GM23338 (cell line): ENCODE measurements at regions not wholly inside any gene's neighbourhood (a gene's known extent, or its start where the extent isn't known, plus 50 kb on each side); places are given as distances from the start of the nearest gene placed in this dataset.

Experiments
- EZH2 ChIP-seq: fragments of 200-600 bp; sonication (generic); IDR thresholded peaks from one replicate; pipeline ENCODE4 v1.8.0; 2017; ENCODE audit warnings: antibody characterized with exemption, mild to moderate bottlenecking, low read depth; ENCODE audit not compliant: unreplicated experiment
- EZH2phosphoT487 ChIP-seq: fragments of 200-600 bp; sonication (generic); IDR thresholded peaks from one replicate; pipeline ENCODE4 v1.8.1; 2018; ENCODE audit warnings: antibody characterized with exemption; ENCODE audit not compliant: unreplicated experiment
- JUNB ChIP-seq: IDR thresholded peaks from one replicate; pipeline ENCODE4 v1.6.1; 2016; ENCODE audit warnings: antibody characterized with exemption; ENCODE audit not compliant: unreplicated experiment
- STAT1 ChIP-seq: IDR thresholded peaks from one replicate; pipeline ENCODE4 v1.6.1; 2016; ENCODE audit warnings: antibody characterized with exemption; ENCODE audit not compliant: unreplicated experiment
- ZNF114 ChIP-seq: fragments of 250-450 bp; sonication (Bioruptor Pico); IDR thresholded peaks from 2 replicates; pipeline ENCODE4 v1.5.0; 2020; ENCODE audit warnings: mild to moderate bottlenecking, moderate library complexity
- TF ChIP-seq, protein P1 (sequence below): IDR thresholded peaks from one replicate; pipeline ENCODE4 v1.6.1; 2018; ENCODE audit warnings: antibody characterized with exemption; ENCODE audit not compliant: unreplicated experiment
- TF ChIP-seq, protein P2 (sequence below): IDR thresholded peaks from 2 replicates; pipeline ENCODE4 v1.6.1; 2016; ENCODE audit warnings: antibody characterized with exemption
- TF ChIP-seq, protein P3 (sequence below), 2 experiments: fragments of 200-600 bp in 1 of 2; sonication (generic) in 1 of 2; conservative IDR thresholded peaks; 2 replicates each; pipeline versions ENCODE4 v1.5.1 to v1.6.1; 2016 to 2017; ENCODE audit warnings: antibody characterized with exemption in 2 of 2, low read depth in 2 of 2, mild to moderate bottlenecking in 2 of 2, moderate library complexity in 1 of 2

DNA sequence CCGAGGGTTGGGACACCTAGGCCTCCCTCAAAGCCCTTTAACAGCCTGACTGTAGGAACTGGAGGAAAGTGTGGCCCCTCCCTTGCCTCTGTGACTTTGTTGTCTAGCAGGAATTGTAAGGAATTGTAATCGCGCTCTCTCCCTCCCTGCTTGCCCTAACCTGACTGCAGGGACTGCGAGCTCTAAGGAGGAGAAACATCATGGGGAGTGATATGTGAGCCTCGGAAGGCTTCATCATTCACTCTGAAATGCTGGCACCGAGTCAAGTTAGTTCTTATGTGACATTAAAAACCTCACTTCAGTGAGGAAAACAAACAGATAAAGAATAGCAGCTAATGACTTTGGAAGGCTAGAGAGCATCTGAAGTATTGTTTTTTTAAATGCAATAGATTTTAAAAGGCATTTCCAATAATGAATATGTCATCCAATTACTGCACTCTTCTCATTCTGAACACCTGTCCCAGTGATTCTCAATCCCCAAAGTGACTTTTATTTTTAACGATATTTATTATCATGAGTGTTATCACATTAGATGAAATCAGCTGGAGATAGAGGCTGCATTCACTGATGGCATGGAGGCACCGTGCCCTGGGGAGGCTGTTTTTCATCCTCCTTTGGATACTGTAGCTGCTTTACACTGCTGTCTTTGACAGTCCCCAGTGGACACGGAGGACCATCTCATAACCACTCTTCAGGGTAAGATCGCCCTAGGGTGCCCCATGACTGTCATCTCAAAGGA is 58.5 kb upstream of the NTM start (continued):
- TF ChIP-seq, protein P1, sequence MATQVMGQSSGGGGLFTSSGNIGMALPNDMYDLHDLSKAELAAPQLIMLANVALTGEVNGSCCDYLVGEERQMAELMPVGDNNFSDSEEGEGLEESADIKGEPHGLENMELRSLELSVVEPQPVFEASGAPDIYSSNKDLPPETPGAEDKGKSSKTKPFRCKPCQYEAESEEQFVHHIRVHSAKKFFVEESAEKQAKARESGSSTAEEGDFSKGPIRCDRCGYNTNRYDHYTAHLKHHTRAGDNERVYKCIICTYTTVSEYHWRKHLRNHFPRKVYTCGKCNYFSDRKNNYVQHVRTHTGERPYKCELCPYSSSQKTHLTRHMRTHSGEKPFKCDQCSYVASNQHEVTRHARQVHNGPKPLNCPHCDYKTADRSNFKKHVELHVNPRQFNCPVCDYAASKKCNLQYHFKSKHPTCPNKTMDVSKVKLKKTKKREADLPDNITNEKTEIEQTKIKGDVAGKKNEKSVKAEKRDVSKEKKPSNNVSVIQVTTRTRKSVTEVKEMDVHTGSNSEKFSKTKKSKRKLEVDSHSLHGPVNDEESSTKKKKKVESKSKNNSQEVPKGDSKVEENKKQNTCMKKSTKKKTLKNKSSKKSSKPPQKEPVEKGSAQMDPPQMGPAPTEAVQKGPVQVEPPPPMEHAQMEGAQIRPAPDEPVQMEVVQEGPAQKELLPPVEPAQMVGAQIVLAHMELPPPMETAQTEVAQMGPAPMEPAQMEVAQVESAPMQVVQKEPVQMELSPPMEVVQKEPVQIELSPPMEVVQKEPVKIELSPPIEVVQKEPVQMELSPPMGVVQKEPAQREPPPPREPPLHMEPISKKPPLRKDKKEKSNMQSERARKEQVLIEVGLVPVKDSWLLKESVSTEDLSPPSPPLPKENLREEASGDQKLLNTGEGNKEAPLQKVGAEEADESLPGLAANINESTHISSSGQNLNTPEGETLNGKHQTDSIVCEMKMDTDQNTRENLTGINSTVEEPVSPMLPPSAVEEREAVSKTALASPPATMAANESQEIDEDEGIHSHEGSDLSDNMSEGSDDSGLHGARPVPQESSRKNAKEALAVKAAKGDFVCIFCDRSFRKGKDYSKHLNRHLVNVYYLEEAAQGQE = no peak
- no peak for TF ChIP-seq EZH2phosphoT487
- TF ChIP-seq STAT1 = no peak
- no peak for TF ChIP-seq JUNB
- no peak for TF ChIP-seq ZNF114 (CRISPR knock-in tag)
- TF ChIP-seq, protein P2, sequence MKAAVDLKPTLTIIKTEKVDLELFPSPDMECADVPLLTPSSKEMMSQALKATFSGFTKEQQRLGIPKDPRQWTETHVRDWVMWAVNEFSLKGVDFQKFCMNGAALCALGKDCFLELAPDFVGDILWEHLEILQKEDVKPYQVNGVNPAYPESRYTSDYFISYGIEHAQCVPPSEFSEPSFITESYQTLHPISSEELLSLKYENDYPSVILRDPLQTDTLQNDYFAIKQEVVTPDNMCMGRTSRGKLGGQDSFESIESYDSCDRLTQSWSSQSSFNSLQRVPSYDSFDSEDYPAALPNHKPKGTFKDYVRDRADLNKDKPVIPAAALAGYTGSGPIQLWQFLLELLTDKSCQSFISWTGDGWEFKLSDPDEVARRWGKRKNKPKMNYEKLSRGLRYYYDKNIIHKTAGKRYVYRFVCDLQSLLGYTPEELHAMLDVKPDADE = no peak
- no peak for TF ChIP-seq EZH2
- TF ChIP-seq, protein P3, sequence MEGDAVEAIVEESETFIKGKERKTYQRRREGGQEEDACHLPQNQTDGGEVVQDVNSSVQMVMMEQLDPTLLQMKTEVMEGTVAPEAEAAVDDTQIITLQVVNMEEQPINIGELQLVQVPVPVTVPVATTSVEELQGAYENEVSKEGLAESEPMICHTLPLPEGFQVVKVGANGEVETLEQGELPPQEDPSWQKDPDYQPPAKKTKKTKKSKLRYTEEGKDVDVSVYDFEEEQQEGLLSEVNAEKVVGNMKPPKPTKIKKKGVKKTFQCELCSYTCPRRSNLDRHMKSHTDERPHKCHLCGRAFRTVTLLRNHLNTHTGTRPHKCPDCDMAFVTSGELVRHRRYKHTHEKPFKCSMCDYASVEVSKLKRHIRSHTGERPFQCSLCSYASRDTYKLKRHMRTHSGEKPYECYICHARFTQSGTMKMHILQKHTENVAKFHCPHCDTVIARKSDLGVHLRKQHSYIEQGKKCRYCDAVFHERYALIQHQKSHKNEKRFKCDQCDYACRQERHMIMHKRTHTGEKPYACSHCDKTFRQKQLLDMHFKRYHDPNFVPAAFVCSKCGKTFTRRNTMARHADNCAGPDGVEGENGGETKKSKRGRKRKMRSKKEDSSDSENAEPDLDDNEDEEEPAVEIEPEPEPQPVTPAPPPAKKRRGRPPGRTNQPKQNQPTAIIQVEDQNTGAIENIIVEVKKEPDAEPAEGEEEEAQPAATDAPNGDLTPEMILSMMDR (conservative IDR thresholded peaks at IDR 0.05; ENCODE audit: low read depth in 2 of 2) = no peak
